Ascending aorta (tissue), 2 donors: ENCODE measurements at regions not wholly inside any gene's neighbourhood (a gene's known extent, or its start where the extent isn't known, plus 50 kb on each side); places are given as distances from the start of the nearest gene placed in this dataset.

ENCODE experiments used
- DNase-seq, 2 donors: peaks; one replicate each; pipeline ENCODE4 v3.0.0-alpha.2; 2019; ENCODE audit warnings: low spot score in 2 of 2
- H3K27ac ChIP-seq, 2 donors: fragments of 200-600 bp; sonication (generic); one replicate each; pipeline ENCODE4 v1.5.1; 2016 to 2017; ENCODE audit warnings: mild to moderate bottlenecking in 1 of 2
- H3K27me3 ChIP-seq: fragments of 200-600 bp; sonication (generic); one replicate; pipeline ENCODE4 v1.5.1; 2017
- H3K36me3 ChIP-seq, 2 donors: fragments of 200-600 bp; sonication (generic); one replicate each; pipeline ENCODE4 v1.5.1; 2016
- H3K4me1 ChIP-seq, 2 donors: fragments of 200-600 bp; sonication (generic); one replicate each; pipeline ENCODE4 v1.5.1; 2016 to 2017; ENCODE audit warnings: mild to moderate bottlenecking in 1 of 2
- H3K4me3 ChIP-seq, 2 donors: fragments of 200-600 bp; sonication (generic); one replicate each; pipeline ENCODE4 v1.5.1; 2016 to 2017; ENCODE audit warnings: mild to moderate bottlenecking in 1 of 2
- H3K9me3 ChIP-seq, 2 donors: fragments of 200-600 bp; sonication (generic); one replicate each; pipeline ENCODE4 v1.5.1; 2016
- intact Hi-C: fragments of 100-400 bp; cut with DNase I; formaldehyde crosslinking; loops from one replicate; pipeline ENCODE4 v1.15.1; 2023
- TF ChIP-seq, protein P1 (sequence below), 3 experiments: fragments of 200-600 bp in 2 of 3; fragments of 450-650 bp in 1 of 3; sonication (generic) in 2 of 3; IDR thresholded peaks; one replicate each; pipeline ENCODE4 v1.5.1; 2016 to 2019; ENCODE audit warnings: antibody characterized with exemption in 3 of 3, mild to moderate bottlenecking in 1 of 3, moderate library complexity in 1 of 3

- no peaks in the 10 kb centered on the region for H3K36me3 ChIP-seq
- intact Hi-C loops = no loop called here
- DNase-seq = no peak
- no peaks in the 10 kb centered on the region for H3K9me3 ChIP-seq
- no peaks in the 10 kb centered on the region for H3K27me3 ChIP-seq
- no peak overlapping the region for H3K4me3 ChIP-seq
- no peaks in the 10 kb centered on the region for H3K4me1 ChIP-seq
- no peak overlapping the region for H3K27ac ChIP-seq
- TF ChIP-seq, protein P1, sequence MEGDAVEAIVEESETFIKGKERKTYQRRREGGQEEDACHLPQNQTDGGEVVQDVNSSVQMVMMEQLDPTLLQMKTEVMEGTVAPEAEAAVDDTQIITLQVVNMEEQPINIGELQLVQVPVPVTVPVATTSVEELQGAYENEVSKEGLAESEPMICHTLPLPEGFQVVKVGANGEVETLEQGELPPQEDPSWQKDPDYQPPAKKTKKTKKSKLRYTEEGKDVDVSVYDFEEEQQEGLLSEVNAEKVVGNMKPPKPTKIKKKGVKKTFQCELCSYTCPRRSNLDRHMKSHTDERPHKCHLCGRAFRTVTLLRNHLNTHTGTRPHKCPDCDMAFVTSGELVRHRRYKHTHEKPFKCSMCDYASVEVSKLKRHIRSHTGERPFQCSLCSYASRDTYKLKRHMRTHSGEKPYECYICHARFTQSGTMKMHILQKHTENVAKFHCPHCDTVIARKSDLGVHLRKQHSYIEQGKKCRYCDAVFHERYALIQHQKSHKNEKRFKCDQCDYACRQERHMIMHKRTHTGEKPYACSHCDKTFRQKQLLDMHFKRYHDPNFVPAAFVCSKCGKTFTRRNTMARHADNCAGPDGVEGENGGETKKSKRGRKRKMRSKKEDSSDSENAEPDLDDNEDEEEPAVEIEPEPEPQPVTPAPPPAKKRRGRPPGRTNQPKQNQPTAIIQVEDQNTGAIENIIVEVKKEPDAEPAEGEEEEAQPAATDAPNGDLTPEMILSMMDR (IDR thresholded peaks at IDR 0.05) = no peak
Observed at GRCh38 chrX:100217547-100217946, 192.5 kb downstream of the PCDH19 start.

DNA sequence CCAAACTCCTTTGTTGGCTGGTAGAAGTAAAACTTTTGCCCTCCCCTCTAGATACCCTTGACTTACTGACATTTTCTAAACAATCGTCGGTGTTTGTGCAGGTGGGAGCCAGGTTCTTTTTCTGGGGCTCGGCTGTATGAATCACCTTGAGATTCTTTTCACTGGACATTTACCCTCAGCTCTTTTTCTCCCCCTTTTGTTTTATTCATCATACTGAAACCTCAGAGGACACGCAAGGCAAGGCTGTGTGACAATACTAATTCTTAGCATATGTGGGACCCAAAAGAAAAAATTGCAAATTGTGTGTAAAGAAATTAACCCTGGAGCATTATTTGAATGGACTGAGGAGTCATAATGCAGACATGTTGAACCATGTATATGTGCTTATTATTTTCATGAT lies 194.0 kb downstream of the PCDH19 start:
- no peak overlapping the region for H3K27ac ChIP-seq
- no peak overlapping the region for H3K4me3 ChIP-seq
- no peaks in the 10 kb centered on the region for H3K27me3 ChIP-seq
- TF ChIP-seq, protein P1 (IDR thresholded peaks at IDR 0.05) = no peak
- no peaks in the 10 kb centered on the region for H3K36me3 ChIP-seq
- H3K9me3 ChIP-seq = no peaks in the 10 kb centered on the region
- intact Hi-C loops = no loop called here
- DNase-seq = no peak
- H3K4me1 ChIP-seq = no peaks in the 10 kb centered on the region

GRCh38 chrX:100208076-100208475 lies 202.0 kb downstream of the PCDH19 start:
- TF ChIP-seq, protein P1 (IDR thresholded peaks at IDR 0.05) = no peak
- no peaks in the 10 kb centered on the region for H3K27me3 ChIP-seq
- DNase-seq = no peak
- no peak overlapping the region for H3K27ac ChIP-seq
- no peaks in the 10 kb centered on the region for H3K4me1 ChIP-seq
- H3K36me3 ChIP-seq = no peaks in the 10 kb centered on the region
- H3K4me3 ChIP-seq = no peak overlapping the region
- intact Hi-C loops = no loop called here
- H3K9me3 ChIP-seq = no peaks in the 10 kb centered on the region

GRCh38 chrX:100207331-100208024 lies 202.6 kb downstream of the PCDH19 start:
- Histone ChIP-seq H3K9me3 (no peaks in the 10 kb centered on the region), H3K4me3 (no peak overlapping the region), H3K27ac (no peak overlapping the region), H3K36me3 (no peaks in the 10 kb centered on the region), H3K27me3 (no peaks in the 10 kb centered on the region), H3K4me1 (no peaks in the 10 kb centered on the region)
- intact Hi-C loops = no loop called here
- DNase-seq = no peak
- TF ChIP-seq, protein P1 (IDR thresholded peaks at IDR 0.05) = no peak

- Histone ChIP-seq H3K27me3 (no peaks in the 10 kb centered on the region), H3K4me1 (no peaks in the 10 kb centered on the region), H3K27ac (no peak overlapping the region), H3K4me3 (no peak overlapping the region), H3K9me3 (no peaks in the 10 kb centered on the region), H3K36me3 (no peaks in the 10 kb centered on the region)
- DNase-seq = no peak
- intact Hi-C loops = no loop called here
- TF ChIP-seq, protein P1 (IDR thresholded peaks at IDR 0.05) = no peak
Observed at GRCh38 chrX:100204534-100204933, 205.5 kb downstream of the PCDH19 start.
